OCI-LY7 (cell line): ENCODE measurements at regions not wholly inside any gene's neighbourhood (a gene's known extent, or its start where the extent isn't known, plus 50 kb on each side); places are given as distances from the start of the nearest gene placed in this dataset.

Source experiments
- BruUV-seq: library from RNA; stranded (reverse); fragments of 400-500 nt; replicated peaks from 2 replicates; lab custom pipeline; 2021; lab: Mats Ljungman, UMichigan
- CTCF ChIA-PET: fragments of 300-600 bp; sonication (Branson Sonifier 250); formaldehyde crosslinking; loops from one replicate; lab custom pipeline; 2022; ENCODE audit warnings: antibody characterized with exemption; ENCODE audit not compliant: unreplicated experiment; lab: Charles Lee
- POLR2A ChIA-PET: fragments of 300-600 bp; sonication (Branson Sonifier 250); formaldehyde crosslinking; loops from one replicate; lab custom pipeline; 2022; ENCODE audit warnings: antibody characterized with exemption; lab: Charles Lee
- DNase-seq: peaks from one replicate; pipeline ENCODE4 v3.0.0-alpha.2; 2015; ENCODE audit warnings: low spot score
- H2AFZ ChIP-seq: fragments of 200-600 bp; sonication (generic), shearing (Covaris generic); 2 replicates; pipeline ENCODE4 v1.6.1; 2014; ENCODE audit warnings: mild to moderate bottlenecking, antibody characterized with exemption, low read length, moderate library complexity
- H3K27ac ChIP-seq: fragments of 200-600 bp; sonication (generic); 2 replicates; pipeline ENCODE4 v1.5.1; 2014; ENCODE audit warnings: mixed run types, low read depth, mild to moderate bottlenecking, moderate library complexity, low read length, inconsistent platforms; ENCODE audit not compliant: poor library complexity, severe bottlenecking
- H3K36me3 ChIP-seq: fragments of 200-600 bp; sonication (generic); 2 replicates; pipeline ENCODE4 v1.6.1; 2014; ENCODE audit warnings: mild to moderate bottlenecking, antibody characterized with exemption, low read length, moderate library complexity, mixed read lengths; ENCODE audit not compliant: insufficient read depth
- H3K4me1 ChIP-seq: fragments of 200-600 bp; sonication (generic); 2 replicates; pipeline ENCODE4 v1.5.1; 2014; ENCODE audit warnings: mild to moderate bottlenecking, low read length; ENCODE audit not compliant: insufficient read depth, poor library complexity, severe bottlenecking
- H3K4me2 ChIP-seq: fragments of 200-600 bp; sonication (generic); 2 replicates; pipeline ENCODE4 v1.6.1; 2014; ENCODE audit warnings: mild to moderate bottlenecking, low read length
- H3K4me3 ChIP-seq: fragments of 200-600 bp; sonication (generic); 2 replicates; pipeline ENCODE4 v1.5.1; 2014; ENCODE audit warnings: mild to moderate bottlenecking, low read depth, low read length; ENCODE audit not compliant: poor library complexity, severe bottlenecking
- H3K79me2 ChIP-seq: fragments of 200-600 bp; sonication (generic); 2 replicates; pipeline ENCODE4 v1.6.1; 2016; ENCODE audit warnings: low read depth, mild to moderate bottlenecking, low read length, moderate library complexity, mixed read lengths; ENCODE audit not compliant: insufficient read depth
- H3K9me2 ChIP-seq: fragments of 200-600 bp; sonication (generic); 2 replicates; pipeline ENCODE4 v1.6.1; 2016; ENCODE audit warnings: mild to moderate bottlenecking, low read length, mixed read lengths; ENCODE audit not compliant: insufficient read depth
- H3K9me3 ChIP-seq: fragments of 200-600 bp; sonication (generic); 2 replicates; pipeline ENCODE4 v1.6.1; 2014; ENCODE audit warnings: mild to moderate bottlenecking, mixed run types, low read length, mixed read lengths
- H4K20me1 ChIP-seq: fragments of 200-600 bp; sonication (generic); 2 replicates; pipeline ENCODE4 v1.6.1; 2014; ENCODE audit warnings: mild to moderate bottlenecking, antibody characterized with exemption, low read length, moderate library complexity, mixed read lengths; ENCODE audit not compliant: insufficient read depth
- CTCF ChIP-seq: fragments of 200-600 bp; sonication (generic); conservative IDR thresholded peaks from 2 replicates; pipeline ENCODE4 v1.5.1; 2014; ENCODE audit warnings: mild to moderate bottlenecking, antibody characterized with exemption, low read length, moderate library complexity, mixed read lengths
- EZH2phosphoT487 ChIP-seq: fragments of 200-600 bp; sonication (generic); IDR thresholded peaks from 2 replicates; pipeline ENCODE4 v1.6.1; 2018; ENCODE audit warnings: low read depth, borderline replicate concordance, mild to moderate bottlenecking, mixed run types, antibody characterized with exemption, low read length, moderate library complexity, mixed read lengths
- intact Hi-C: fragments of 100-400 bp; cut with micrococcal nuclease; formaldehyde crosslinking; loops from one replicate; pipeline ENCODE4 v1.10.0; 2022; ENCODE audit not compliant: unreplicated experiment

GRCh38 chr6:98514796-98515195, 319.6 kb upstream of the POU3F2 start:
- Histone ChIP-seq H3K4me3 (no peak overlapping the region), H3K4me2 (no peak overlapping the region), H2AFZ (no peak overlapping the region), H3K4me1 (no peaks in the 10 kb centered on the region), H3K9me3 (no peaks in the 10 kb centered on the region), H3K79me2 (no peaks in the 10 kb centered on the region), H3K36me3 (no peaks in the 10 kb centered on the region), H3K27ac (no peak overlapping the region), H3K9me2 (no peaks in the 10 kb centered on the region), H4K20me1 (no peaks in the 10 kb centered on the region)
- ChIA-PET POLR2A (no interaction called here), CTCF (no interaction called here)
- no peak for DNase-seq
- TF ChIP-seq CTCF (no peak), EZH2phosphoT487 (no peak)
- intact Hi-C loops: no loop called here
- no TSS peak for BruUV-seq

GRCh38 chr6:98516206-98516605, 318.2 kb upstream of the POU3F2 start:
- intact Hi-C loops: no loop called here
- BruUV-seq: no TSS peak
- H3K9me3 ChIP-seq: no peaks in the 10 kb centered on the region
- H3K9me2 ChIP-seq: no peaks in the 10 kb centered on the region
- H3K4me2 ChIP-seq: no peak overlapping the region
- H3K79me2 ChIP-seq: no peaks in the 10 kb centered on the region
- no peak overlapping the region for H3K27ac ChIP-seq
- no peaks in the 10 kb centered on the region for H4K20me1 ChIP-seq
- no peaks in the 10 kb centered on the region for H3K36me3 ChIP-seq
- no peak overlapping the region for H3K4me3 ChIP-seq
- ChIA-PET CTCF (no interaction called here), POLR2A (interaction anchor here (1.0 kb wide), 1 partner anchor 9 kb away, joined by 3 read pairs; no protein-coding TSS in a partner anchor)
- TF ChIP-seq EZH2phosphoT487 (no peak), CTCF (no peak)
- no peaks in the 10 kb centered on the region for H3K4me1 ChIP-seq
- no peak for DNase-seq
- H2AFZ ChIP-seq: no peak overlapping the region

GRCh38 chr6:98516866-98517265, 317.5 kb upstream of the POU3F2 start:
- Histone ChIP-seq H3K79me2 (no peaks in the 10 kb centered on the region), H2AFZ (no peak overlapping the region), H3K4me1 (no peaks in the 10 kb centered on the region), H3K9me2 (no peaks in the 10 kb centered on the region), H3K4me3 (no peak overlapping the region), H3K27ac (no peak overlapping the region), H4K20me1 (no peaks in the 10 kb centered on the region), H3K9me3 (no peaks in the 10 kb centered on the region), H3K4me2 (no peak overlapping the region), H3K36me3 (no peaks in the 10 kb centered on the region)
- CTCF ChIA-PET: no interaction called here
- TF ChIP-seq EZH2phosphoT487 (no peak), CTCF (no peak)
- no TSS peak for BruUV-seq
- POLR2A ChIA-PET: no interaction called here
- DNase-seq: no peak
- intact Hi-C loops: no loop called here
